DOHH2 (cell line): ENCODE measurements at regions not wholly inside any gene's neighbourhood (a gene's known extent, or its start where the extent isn't known, plus 50 kb on each side); places are given as distances from the start of the nearest gene placed in this dataset.

Experiments used
- H3F3A ChIP-seq: fragments of 200-600 bp; sonication (generic), shearing (Covaris generic); 2 replicates; pipeline ENCODE4 v1.6.0; 2016; ENCODE audit warnings: antibody characterized with exemption, mild to moderate bottlenecking; ENCODE audit not compliant: control insufficient read depth, insufficient read depth
- H3K27ac ChIP-seq: fragments of 200-600 bp; sonication (generic); 2 replicates; pipeline ENCODE4 v1.5.1; 2014; ENCODE audit warnings: low read depth, mild to moderate bottlenecking, low read length, moderate library complexity
- H3K27me3 ChIP-seq: fragments of 200-600 bp; sonication (generic); 2 replicates; pipeline ENCODE4 v1.6.1; 2014; ENCODE audit warnings: mild to moderate bottlenecking, low read length, mixed read lengths; ENCODE audit not compliant: control insufficient read depth
- H3K36me3 ChIP-seq: fragments of 200-600 bp; sonication (generic); 2 replicates; pipeline ENCODE4 v1.6.1; 2014; ENCODE audit warnings: mild to moderate bottlenecking, low read length, moderate library complexity, mixed read lengths; ENCODE audit not compliant: control insufficient read depth
- H3K4me1 ChIP-seq: fragments of 200-600 bp; sonication (generic); 2 replicates; pipeline ENCODE4 v1.6.1; 2014; ENCODE audit warnings: mild to moderate bottlenecking, low read length, mixed read lengths; ENCODE audit not compliant: control insufficient read depth
- H3K4me2 ChIP-seq: fragments of 200-600 bp; sonication (generic); 2 replicates; pipeline ENCODE4 v1.6.0; 2014; ENCODE audit warnings: mild to moderate bottlenecking, low read length, moderate library complexity
- H3K4me3 ChIP-seq: fragments of 200-600 bp; sonication (generic); 2 replicates; pipeline ENCODE4 v1.5.1; 2014; ENCODE audit warnings: mild to moderate bottlenecking, low read length, mixed read lengths
- H3K79me2 ChIP-seq: fragments of 200-600 bp; sonication (generic); 2 replicates; pipeline ENCODE4 v1.6.1; 2014; ENCODE audit warnings: mild to moderate bottlenecking, low read length, mixed read lengths; ENCODE audit not compliant: control insufficient read depth
- H3K9me2 ChIP-seq: fragments of 200-600 bp; sonication (generic); replicated peaks from 2 replicates; pipeline ENCODE4 v1.6.1; 2014; ENCODE audit warnings: mild to moderate bottlenecking, low read length, mixed read lengths; ENCODE audit not compliant: control insufficient read depth
- H3K9me3 ChIP-seq: fragments of 200-600 bp; sonication (generic); 2 replicates; pipeline ENCODE4 v1.6.1; 2014; ENCODE audit warnings: antibody characterized with exemption, low read length, mixed read lengths; ENCODE audit not compliant: control insufficient read depth, insufficient read depth
- H4K20me1 ChIP-seq: fragments of 200-600 bp; sonication (generic); 2 replicates; pipeline ENCODE4 v1.6.0; 2014; ENCODE audit warnings: low read depth, mild to moderate bottlenecking, antibody characterized with exemption, low read length, moderate library complexity; ENCODE audit not compliant: control insufficient read depth, insufficient read depth
- CTCF ChIP-seq: fragments of 200-600 bp; sonication (generic); IDR thresholded peaks from one replicate; pipeline ENCODE4 v1.5.1; 2014; ENCODE audit warnings: antibody characterized with exemption, mild to moderate bottlenecking, low read depth, low read length; ENCODE audit not compliant: poor library complexity, severe bottlenecking
- EZH2phosphoT487 ChIP-seq: fragments of 200-600 bp; sonication (generic); IDR thresholded peaks from 2 replicates; pipeline ENCODE4 v1.6.1; 2017; ENCODE audit warnings: borderline replicate concordance, mild to moderate bottlenecking, antibody characterized with exemption, low read length, moderate library complexity, mixed read lengths

GRCh38 chr16:77592021-77592420 lies 130.3 kb upstream of the NUDT7 start:
- Histone ChIP-seq H3K9me2 (no peaks in the 10 kb centered on the region), H3K4me1 (no peaks in the 10 kb centered on the region), H3K36me3 (no peaks in the 10 kb centered on the region), H4K20me1 (no peaks in the 10 kb centered on the region), H3K4me3 (no peak overlapping the region), H3K27me3 (no peaks in the 10 kb centered on the region), H3K9me3 (no peaks in the 10 kb centered on the region), H3K27ac (no peak overlapping the region), H3K79me2 (no peaks in the 10 kb centered on the region), H3F3A (no peaks in the 10 kb centered on the region), H3K4me2 (no peak overlapping the region)
- TF ChIP-seq EZH2phosphoT487 (no peak), CTCF (no peak)

GRCh38 chr16:77594057-77594456 lies 128.3 kb upstream of the NUDT7 start:
- no peaks in the 10 kb centered on the region for H3K9me3 ChIP-seq
- H3K27me3 ChIP-seq: no peaks in the 10 kb centered on the region
- no peak overlapping the region for H3K4me3 ChIP-seq

GRCh38 chr16:77594799-77595596 lies 127.3 kb upstream of the NUDT7 start:
- no peak for TF ChIP-seq CTCF
- no peak for TF ChIP-seq EZH2phosphoT487
- Histone ChIP-seq H3K79me2 (no peaks in the 10 kb centered on the region), H3K4me3 (no peak overlapping the region), H3F3A (no peaks in the 10 kb centered on the region), H3K36me3 (no peaks in the 10 kb centered on the region), H4K20me1 (no peaks in the 10 kb centered on the region), H3K4me2 (no peak overlapping the region), H3K27ac (no peak overlapping the region), H3K27me3 (no peaks in the 10 kb centered on the region), H3K4me1 (no peaks in the 10 kb centered on the region), H3K9me2 (no peaks in the 10 kb centered on the region), H3K9me3 (no peaks in the 10 kb centered on the region)

More at GRCh38 chr16:77594057-77594456, 128.3 kb upstream of the NUDT7 start:
- H4K20me1 ChIP-seq: no peaks in the 10 kb centered on the region
- no peaks in the 10 kb centered on the region for H3F3A ChIP-seq
- no peaks in the 10 kb centered on the region for H3K4me1 ChIP-seq
- TF ChIP-seq CTCF (no peak), EZH2phosphoT487 (no peak)
- no peaks in the 10 kb centered on the region for H3K79me2 ChIP-seq
- no peak overlapping the region for H3K27ac ChIP-seq
- H3K9me2 ChIP-seq: no peaks in the 10 kb centered on the region
- no peak overlapping the region for H3K4me2 ChIP-seq
- H3K36me3 ChIP-seq: no peaks in the 10 kb centered on the region
